AG20443 (cell line): ENCODE measurements at regions not wholly inside any gene's neighbourhood (a gene's known extent, or its start where the extent isn't known, plus 50 kb on each side); places are given as distances from the start of the nearest gene placed in this dataset.

Experiments
- DNase-seq: peaks from one replicate; pipeline ENCODE4 v3.0.0; 2012; ENCODE audit warnings: low spot score, mixed read lengths

DNA sequence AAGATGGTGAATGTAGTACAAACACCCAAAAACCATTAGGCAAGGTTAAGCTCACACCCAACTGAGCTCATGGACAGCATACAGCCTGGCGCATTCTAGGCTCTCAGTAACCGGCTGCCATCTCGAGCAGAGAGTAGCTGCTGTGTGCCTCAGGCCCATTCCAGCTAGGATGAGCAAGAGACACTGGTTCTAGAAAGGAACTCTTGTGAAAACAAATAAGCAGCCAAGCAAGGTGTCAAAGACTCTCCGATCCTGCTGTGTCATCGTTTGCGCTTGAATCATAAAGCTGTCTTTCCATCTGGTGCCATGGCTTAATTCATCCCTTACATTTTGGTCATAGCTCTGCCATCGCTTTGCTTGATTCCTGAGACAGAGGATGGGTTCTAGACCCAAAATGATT is 135.4 kb upstream of the MSX2 start:
- no peak for DNase-seq

- DNase-seq: no peak
Measured at GRCh38 chr5:174589599-174589998, 134.8 kb upstream of the MSX2 start.

DNA sequence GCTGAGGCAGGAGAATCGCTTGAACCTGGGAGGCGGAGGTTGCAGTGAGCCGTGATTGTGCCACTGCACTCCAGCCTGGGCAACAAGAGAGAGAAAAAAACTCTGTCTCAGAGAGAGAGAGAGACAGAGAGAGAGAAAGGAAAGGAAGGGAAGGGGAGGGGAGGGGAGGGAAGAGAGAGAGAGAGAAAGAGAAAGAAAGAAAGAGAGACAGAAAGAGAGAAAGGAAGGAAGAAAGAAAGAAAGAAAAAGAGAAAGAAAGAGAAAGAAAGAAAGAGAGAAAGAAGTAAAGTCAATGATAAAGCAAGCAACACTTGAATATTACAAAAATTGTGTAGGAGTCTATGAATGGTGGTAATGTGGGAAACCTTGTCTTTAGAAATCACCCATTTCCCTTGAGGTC is 133.6 kb upstream of the MSX2 start:
- no peak for DNase-seq

DNA sequence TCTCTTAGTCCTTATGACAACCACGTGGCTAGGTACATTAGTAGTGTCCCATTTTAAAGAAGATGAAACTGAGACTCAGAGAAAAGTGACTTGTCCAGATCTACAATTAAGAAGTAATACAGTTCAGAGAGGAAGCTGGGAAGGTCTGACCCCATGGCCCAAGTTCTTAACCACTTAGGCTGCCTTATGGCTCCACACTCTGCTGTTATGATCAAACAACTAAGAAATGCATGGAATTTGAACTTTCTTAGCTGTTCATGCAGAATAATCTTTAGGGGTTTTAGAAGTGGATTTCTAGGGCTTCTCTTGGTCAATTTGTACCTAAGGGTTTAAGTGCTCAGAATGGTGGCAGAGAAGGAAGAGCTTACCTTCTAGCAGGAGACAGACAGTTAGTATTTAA is 128.0 kb upstream of the MSX2 start:
- DNase-seq: peak; percentile 27

DNA sequence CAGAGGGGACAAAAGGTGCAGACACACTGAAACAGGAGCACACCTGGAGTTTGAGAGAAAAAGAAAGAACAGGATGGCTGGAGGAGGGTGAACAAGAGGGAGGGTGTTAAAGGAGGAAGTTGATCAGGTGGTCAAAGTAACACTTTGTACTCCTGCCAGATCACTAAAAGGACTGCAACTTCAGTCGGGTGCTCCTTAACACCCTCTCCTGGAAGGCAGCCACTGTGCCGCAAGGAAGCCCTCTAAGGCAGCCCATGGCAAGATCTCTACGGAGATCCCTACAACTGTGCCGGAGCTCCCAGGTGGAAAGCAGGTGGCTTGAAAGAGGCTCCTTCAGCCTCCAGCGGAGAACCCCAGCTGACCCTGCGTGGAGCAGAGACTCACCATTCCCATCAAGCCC is 124.4 kb upstream of the MSX2 start:
- no peak for DNase-seq

GRCh38 chr5:174601946-174602345 is 122.4 kb upstream of the MSX2 start:
- DNase-seq: no peak

DNA sequence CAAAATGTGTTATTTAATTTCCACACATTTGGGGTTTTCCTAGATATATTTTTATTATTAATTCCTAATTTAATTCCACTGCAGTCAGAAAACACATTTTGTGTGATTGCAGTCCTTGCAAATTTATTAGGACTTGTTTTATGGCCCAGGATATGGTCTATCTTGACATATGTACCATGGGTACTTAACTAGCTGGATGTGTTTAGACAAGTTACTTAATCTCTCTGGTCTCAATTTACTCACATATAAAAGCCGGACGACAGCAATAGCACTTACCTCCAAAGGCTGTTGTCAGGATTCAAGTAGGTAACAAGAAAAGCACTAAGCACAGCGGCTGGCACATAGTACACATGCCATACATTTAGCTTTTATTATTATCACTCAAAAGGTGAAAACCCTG is 118.2 kb upstream of the MSX2 start:
- no peak for DNase-seq

DNA sequence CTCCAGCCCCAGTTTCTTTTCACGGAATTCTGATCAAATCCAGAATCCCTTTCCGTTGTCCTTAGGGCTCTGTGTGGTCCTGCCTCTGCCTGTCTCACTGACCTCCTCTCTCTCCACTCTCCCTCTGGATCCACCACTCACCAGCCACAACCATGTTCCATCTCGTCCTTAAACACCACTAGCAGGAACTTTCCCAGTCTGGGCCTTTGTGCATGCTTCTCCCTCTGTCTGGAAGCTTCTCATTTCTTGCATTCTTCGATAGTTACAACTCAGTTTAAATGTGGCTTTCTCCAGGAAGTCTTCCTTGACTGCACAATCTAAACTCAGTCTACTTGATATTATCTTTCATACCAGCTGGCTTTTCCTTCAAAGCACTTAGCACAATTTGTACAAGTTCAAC is 117.7 kb upstream of the MSX2 start:
- DNase-seq: no peak

GRCh38 chr5:174607205-174607604 is 117.2 kb upstream of the MSX2 start:
- DNase-seq: no peak

DNA sequence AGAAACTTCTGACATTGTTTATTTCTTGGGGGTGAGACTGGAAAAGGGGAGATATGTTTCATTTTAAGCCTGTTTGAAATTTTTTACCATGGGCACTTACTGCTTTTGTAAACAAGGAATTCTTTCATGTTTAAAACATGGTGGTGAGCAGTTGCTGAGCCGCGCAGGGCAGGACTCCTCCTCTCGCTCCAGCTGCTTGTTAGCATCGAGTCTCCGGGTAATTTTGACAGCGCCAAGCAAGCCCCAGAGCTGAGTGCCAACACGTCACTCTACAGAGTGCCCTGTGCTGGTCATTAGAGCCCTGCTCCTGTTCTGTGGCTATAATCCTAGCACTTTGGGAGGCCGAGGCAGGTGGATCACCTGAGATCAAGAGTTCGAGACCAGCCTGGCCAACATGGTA is 116.5 kb upstream of the MSX2 start:
- no peak for DNase-seq

GRCh38 chr5:174608631-174609097 is 115.7 kb upstream of the MSX2 start:
- no peak for DNase-seq

DNA sequence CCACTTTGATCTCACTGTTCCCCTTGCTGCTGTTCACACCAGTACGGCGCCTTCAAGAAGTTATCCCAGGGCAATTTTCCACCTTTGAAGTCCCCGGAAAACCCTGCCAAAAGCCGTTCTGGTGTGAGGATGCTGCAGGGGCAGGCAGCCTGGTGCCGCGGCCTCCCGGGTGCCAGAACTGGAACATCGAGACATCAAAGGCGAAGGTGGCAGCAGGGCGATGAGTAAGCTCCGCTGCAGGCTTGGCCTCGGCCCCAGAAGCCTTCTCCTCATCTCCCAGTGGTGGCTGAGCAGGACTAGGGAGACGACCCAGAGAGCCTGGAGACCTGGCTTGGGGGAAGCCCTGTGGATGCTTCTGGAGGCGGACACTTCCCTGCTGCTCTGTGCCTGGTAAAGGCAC is 115.3 kb upstream of the MSX2 start:
- DNase-seq: no peak

DNA sequence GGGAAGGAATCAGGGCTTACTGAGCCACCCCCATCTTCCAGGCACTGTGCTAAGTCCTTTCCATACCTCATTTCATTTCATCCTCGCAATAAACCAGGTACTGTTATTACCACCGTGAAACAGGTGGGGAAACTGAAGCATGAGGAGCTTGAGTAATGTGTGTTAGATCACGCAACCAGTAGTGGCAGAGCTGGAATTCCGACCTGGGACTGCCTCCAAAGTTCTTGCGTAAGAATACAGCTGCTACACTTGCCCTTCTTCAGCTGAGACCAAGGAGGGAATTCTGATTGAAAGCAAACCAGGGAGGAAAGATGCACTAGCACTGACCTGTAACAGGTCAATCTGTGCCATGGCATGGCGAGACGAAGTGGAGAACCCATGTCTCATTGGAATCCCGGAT is 113.4 kb upstream of the MSX2 start:
- peak; percentile 44 for DNase-seq

GRCh38 chr5:174612686-174613085 is 111.7 kb upstream of the MSX2 start:
- DNase-seq: no peak

GRCh38 chr5:174614500-174615135 is 109.8 kb upstream of the MSX2 start:
- DNase-seq: no peak

GRCh38 chr5:174616036-174616435 is 108.3 kb upstream of the MSX2 start:
- no peak for DNase-seq

DNA sequence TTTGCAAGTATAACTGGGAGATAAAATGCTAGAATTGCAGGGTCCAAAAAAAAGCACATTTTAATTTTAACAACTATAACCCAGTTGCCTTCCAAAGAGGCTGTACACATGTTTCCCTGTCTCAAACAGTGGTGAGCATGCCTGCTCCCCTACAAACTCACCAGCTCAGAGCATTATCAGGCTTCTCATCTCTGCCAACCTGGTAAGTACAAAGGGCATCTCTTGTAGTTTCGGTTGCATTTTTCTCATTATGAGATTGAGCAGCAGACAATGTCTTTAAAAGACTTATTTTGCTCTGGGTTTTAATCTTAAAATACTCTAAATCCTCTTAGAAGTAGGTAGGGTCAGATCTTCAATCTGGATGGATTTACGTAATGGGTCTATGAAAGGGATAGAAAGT is 107.1 kb upstream of the MSX2 start:
- no peak for DNase-seq

DNA sequence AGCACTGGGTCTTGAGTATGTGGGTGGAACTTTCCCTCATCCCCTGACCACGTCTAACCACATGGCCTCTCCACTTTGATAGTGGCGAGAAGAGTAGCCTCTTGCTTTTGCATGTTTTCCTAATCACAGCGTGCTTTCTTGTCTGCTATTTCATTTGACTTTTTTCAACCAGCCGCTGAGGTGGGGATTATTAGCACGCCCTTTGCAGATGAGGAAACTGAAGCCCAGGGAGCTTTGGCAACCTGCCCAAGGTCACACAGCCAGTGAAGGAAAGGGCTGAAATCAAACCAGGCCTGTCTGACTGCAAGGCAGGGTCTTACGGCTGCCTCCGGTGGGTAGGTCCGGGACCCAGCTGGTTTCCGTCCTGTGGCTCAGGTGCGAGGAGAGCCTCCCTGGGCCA is 106.5 kb upstream of the MSX2 start:
- DNase-seq: no peak

GRCh38 chr5:174618589-174618988 is 105.8 kb upstream of the MSX2 start:
- DNase-seq: no peak

DNA sequence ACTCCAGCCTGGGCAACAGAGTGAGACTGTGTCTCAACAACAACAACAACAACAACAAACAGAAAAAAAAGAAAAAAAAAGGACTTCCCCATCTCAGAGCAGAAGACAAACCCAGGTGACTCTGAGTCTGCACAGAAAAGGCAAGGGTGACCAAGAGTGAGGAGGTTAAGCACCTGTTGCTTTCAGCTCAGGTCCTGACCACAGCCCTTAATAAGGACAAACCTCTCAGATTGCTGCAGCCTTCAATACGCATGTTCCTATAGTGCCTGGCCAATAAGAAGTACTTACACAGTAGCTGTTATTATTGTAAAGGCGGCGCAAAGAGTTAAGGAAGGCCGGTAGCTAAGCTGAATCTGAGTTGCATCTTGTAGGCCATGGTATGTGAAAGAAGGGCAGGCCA is 102.3 kb upstream of the MSX2 start:
- DNase-seq: no peak

DNA sequence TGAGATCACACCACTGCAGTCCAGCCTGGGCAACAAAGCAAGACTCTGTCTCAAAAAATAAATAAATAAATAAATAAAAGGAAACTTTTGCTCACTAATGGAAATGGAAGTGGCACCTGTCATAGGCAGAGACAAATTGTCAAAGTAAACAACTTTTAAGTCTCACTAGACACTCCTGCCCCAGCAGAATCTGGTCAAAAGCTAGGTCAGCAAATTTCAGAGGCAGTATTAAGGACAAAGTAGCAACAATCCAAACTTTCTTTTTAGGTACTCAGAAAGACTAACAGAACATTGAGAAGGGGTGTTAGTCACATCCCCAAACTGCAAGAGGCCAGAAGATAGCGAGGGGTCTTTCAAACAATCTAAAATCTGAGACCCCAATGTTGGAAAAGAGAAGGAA is 101.4 kb upstream of the MSX2 start:
- DNase-seq: no peak

DNA sequence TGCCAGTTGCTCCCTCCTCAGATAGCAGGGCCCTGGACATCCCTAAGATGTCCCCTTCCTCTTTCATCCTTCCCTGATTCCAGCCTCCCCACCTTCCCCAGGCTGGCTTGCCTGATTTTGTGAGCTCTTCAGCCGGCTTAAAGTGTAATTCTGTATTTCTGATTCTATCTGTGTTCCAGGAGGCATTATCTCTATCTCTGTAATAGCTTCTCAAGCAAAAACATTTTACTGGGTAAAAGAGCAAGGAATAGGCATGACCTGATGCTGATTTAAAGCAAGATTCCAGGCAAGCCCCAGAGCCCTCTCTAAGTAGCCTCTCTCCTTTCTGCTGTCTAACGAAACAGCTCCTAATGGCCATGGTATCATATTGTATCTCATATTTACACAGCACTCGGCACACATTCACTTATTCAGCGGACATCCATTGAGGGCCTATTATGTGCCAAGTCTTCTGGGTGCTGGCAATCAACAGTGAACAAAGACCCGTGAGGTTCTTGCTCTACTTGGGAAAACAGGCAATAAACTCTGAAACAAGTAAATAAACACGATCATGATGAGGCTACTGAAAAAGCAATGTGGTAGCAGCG is 100.9 kb upstream of the MSX2 start:
- no peak for DNase-seq

- DNase-seq: no peak
Measured at GRCh38 chr5:174624733-174625522, 99.5 kb upstream of the MSX2 start.
